ENCODE measurements at regions not wholly inside any gene's neighbourhood (a gene's known extent, or its start where the extent isn't known, plus 50 kb on each side); places are given as distances from the start of the nearest gene placed in this dataset.

GRCh38 chr15:36372968-36373367 lies 206.5 kb upstream of the CDIN1 start:
- TF ChIP-seq POLR2A (IDR thresholded peaks at IDR 0.05; ENCODE audit: low read depth, low read length) = no peak
- TF ChIP-seq POLR2AphosphoS5 (IDR thresholded peaks at IDR 0.05; ENCODE audit: low read depth, low read length) = no peak
- TF ChIP-seq TAF1 (IDR thresholded peaks at IDR 0.05; ENCODE audit: borderline replicate concordance, low read depth, low read length) = no peak
- no peak for FAIRE-seq
- DNase-seq (ENCODE audit: insufficient read length) = no peak

GRCh38 chr15:36373550-36373949 lies 205.9 kb upstream of the CDIN1 start:
- TF ChIP-seq POLR2AphosphoS5 (IDR thresholded peaks at IDR 0.05; ENCODE audit: low read depth, low read length) = no peak
- no peak for TF ChIP-seq POLR2A (IDR thresholded peaks at IDR 0.05; ENCODE audit: low read depth, low read length)
- TF ChIP-seq TAF1 (IDR thresholded peaks at IDR 0.05; ENCODE audit: borderline replicate concordance, low read depth, low read length) = no peak
- DNase-seq (ENCODE audit: insufficient read length) = no peak
- no peak for FAIRE-seq

GRCh38 chr15:36389107-36389506 lies 190.3 kb upstream of the CDIN1 start:
- FAIRE-seq (no peak), DNase-seq (ENCODE audit: insufficient read length) (no peak)
- TF ChIP-seq POLR2A (IDR thresholded peaks at IDR 0.05; ENCODE audit: low read depth, low read length) = no peak
- no peak for TF ChIP-seq POLR2AphosphoS5 (IDR thresholded peaks at IDR 0.05; ENCODE audit: low read depth, low read length)
- TF ChIP-seq TAF1 (IDR thresholded peaks at IDR 0.05; ENCODE audit: borderline replicate concordance, low read depth, low read length) = no peak

DNA sequence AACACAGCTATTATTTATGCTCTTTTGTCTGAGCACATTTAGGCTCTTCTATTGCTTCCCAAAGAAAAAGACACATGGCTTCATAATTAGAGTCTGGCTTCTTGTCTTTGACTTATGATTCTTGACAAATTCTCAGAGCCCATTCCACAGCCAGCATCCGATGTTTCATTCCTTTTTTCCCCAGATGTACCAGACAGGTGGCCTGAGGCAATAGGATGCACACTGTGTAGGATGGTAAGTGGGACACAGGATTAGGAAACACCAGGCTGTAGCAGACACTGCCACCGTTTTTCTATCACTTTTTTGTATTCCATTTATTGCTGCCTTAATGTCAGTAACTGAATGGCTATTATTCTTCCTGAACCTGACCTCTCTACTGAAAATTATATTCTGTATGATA lies 188.9 kb upstream of the CDIN1 start:
- TF ChIP-seq TAF1 (IDR thresholded peaks at IDR 0.05; ENCODE audit: borderline replicate concordance, low read depth, low read length) = no peak
- no peak for FAIRE-seq
- DNase-seq (ENCODE audit: insufficient read length) = no peak

GRCh38 chr15:36392676-36393266 lies 186.7 kb upstream of the CDIN1 start:
- DNase-seq (ENCODE audit: insufficient read length) (no peak), FAIRE-seq (no peak)
- TF ChIP-seq TAF1 (IDR thresholded peaks at IDR 0.05; ENCODE audit: borderline replicate concordance, low read depth, low read length) (no peak), POLR2AphosphoS5 (IDR thresholded peaks at IDR 0.05; ENCODE audit: low read depth, low read length) (no peak), POLR2A (IDR thresholded peaks at IDR 0.05; ENCODE audit: low read depth, low read length) (no peak)

- TF ChIP-seq POLR2AphosphoS5 (IDR thresholded peaks at IDR 0.05; ENCODE audit: low read depth, low read length) = no peak
- TF ChIP-seq POLR2A (IDR thresholded peaks at IDR 0.05; ENCODE audit: low read depth, low read length) = no peak
- TF ChIP-seq TAF1 (IDR thresholded peaks at IDR 0.05; ENCODE audit: borderline replicate concordance, low read depth, low read length) = no peak
- DNase-seq (ENCODE audit: insufficient read length) = no peak
- FAIRE-seq = no peak
These were observed 181.2 kb upstream of the CDIN1 start for GRCh38 chr15:36398212-36398611.

DNA sequence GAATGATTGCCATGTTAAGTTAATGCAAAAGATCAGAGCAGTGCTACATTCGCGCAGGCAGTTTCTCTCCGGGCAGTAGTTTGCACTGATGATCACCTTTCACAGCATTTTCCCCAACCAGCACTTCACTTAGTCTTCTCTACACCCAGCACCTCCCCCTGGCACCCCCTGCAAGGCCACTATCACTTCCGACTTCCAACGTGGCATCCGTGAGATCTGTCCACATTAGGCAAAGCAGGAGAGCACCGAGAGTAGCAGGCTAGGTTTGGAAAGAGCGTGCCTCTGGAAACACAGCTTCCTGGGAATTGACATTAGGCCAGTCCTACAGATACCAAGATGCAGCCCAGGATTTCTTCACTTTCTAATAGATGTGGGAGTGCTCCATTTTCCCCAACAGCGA lies 180.2 kb upstream of the CDIN1 start:
- FAIRE-seq (no peak), DNase-seq (ENCODE audit: insufficient read length) (no peak)
- TF ChIP-seq POLR2AphosphoS5 (IDR thresholded peaks at IDR 0.05; ENCODE audit: low read depth, low read length) (no peak), POLR2A (IDR thresholded peaks at IDR 0.05; ENCODE audit: low read depth, low read length) (no peak), TAF1 (IDR thresholded peaks at IDR 0.05; ENCODE audit: borderline replicate concordance, low read depth, low read length) (no peak)

GRCh38 chr15:36400936-36401585 lies 178.4 kb upstream of the CDIN1 start:
- DNase-seq (ENCODE audit: insufficient read length) (no peak), FAIRE-seq (no peak)
- TF ChIP-seq POLR2AphosphoS5 (IDR thresholded peaks at IDR 0.05; ENCODE audit: low read depth, low read length) = no peak
- TF ChIP-seq POLR2A (IDR thresholded peaks at IDR 0.05; ENCODE audit: low read depth, low read length) = no peak
- no peak for TF ChIP-seq TAF1 (IDR thresholded peaks at IDR 0.05; ENCODE audit: borderline replicate concordance, low read depth, low read length)

- TF ChIP-seq POLR2A (IDR thresholded peaks at IDR 0.05; ENCODE audit: low read depth, low read length) (no peak), TAF1 (IDR thresholded peaks at IDR 0.05; ENCODE audit: borderline replicate concordance, low read depth, low read length) (no peak), POLR2AphosphoS5 (IDR thresholded peaks at IDR 0.05; ENCODE audit: low read depth, low read length) (no peak)
- no peak for DNase-seq (ENCODE audit: insufficient read length)
- no peak for FAIRE-seq
These were observed 177.8 kb upstream of the CDIN1 start for GRCh38 chr15:36401586-36401966.

DNA sequence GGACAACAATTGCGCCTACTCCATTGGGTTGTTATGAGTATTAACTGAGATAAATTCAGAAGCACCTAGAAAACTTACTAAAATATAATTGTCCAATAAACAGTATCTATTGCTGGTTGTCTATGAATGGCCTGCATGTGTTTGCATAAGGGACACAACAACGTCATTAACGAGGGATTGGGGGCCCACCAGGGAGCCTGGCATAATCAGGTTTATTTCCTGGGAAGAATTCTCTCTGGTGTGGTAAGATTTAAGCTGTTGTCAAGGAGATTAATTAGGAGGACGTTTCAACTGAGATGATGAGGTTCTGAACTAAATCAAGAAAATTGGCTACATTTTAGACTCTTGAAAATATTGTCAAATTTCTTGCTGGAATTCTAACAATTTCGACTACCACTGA lies 176.1 kb upstream of the CDIN1 start:
- FAIRE-seq (no peak), DNase-seq (ENCODE audit: insufficient read length) (no peak)
- no peak for TF ChIP-seq POLR2A (IDR thresholded peaks at IDR 0.05; ENCODE audit: low read depth, low read length)
- no peak for TF ChIP-seq TAF1 (IDR thresholded peaks at IDR 0.05; ENCODE audit: borderline replicate concordance, low read depth, low read length)
- no peak for TF ChIP-seq POLR2AphosphoS5 (IDR thresholded peaks at IDR 0.05; ENCODE audit: low read depth, low read length)

DNA sequence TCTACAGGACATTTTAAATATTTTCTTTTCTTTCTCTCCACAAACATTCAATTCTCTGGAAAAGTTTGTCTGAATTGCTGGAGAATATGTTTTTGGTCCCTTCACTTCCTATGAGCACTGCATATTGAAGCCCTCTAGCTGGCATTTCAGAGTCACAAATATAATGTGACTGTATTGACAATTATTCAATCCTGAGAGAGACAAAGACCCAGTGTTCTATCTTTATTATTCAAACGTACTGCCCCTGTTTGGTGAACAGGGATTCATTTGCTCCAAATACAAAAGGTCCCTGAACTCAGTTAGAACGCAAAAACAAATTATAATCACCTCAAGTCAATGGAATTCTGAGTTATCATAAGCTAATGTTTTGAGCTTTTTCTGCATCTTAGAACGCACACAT lies 173.1 kb upstream of the CDIN1 start:
- no peak for TF ChIP-seq TAF1 (IDR thresholded peaks at IDR 0.05; ENCODE audit: borderline replicate concordance, low read depth, low read length)
- TF ChIP-seq POLR2A (IDR thresholded peaks at IDR 0.05; ENCODE audit: low read depth, low read length) = no peak
- DNase-seq (ENCODE audit: insufficient read length) = no peak
- FAIRE-seq = no peak

DNA sequence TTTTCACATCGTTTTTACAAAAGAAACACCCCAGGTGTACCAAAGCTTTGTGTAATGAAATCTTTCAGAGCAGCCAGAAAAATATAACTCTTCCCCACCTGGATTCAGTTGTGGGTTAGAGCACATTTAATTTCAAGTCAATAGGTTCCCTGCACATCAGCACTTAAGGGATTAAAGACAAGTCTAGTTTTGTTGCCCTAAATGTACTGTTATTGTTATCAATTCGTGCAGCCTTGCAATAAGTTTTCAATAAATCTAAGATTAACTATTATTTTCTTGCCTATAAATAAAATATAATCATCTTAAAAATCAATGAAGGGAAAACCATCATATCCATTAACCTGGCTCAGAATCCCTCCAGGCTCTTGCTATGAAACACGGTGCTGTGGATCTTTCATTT lies 172.5 kb upstream of the CDIN1 start:
- no peak for DNase-seq (ENCODE audit: insufficient read length)
- TF ChIP-seq POLR2A (IDR thresholded peaks at IDR 0.05; ENCODE audit: low read depth, low read length) (no peak), POLR2AphosphoS5 (IDR thresholded peaks at IDR 0.05; ENCODE audit: low read depth, low read length) (no peak), TAF1 (IDR thresholded peaks at IDR 0.05; ENCODE audit: borderline replicate concordance, low read depth, low read length) (no peak)
- FAIRE-seq = no peak
